ENCODE measurements at regions not wholly inside any gene's neighbourhood (a gene's known extent, or its start where the extent isn't known, plus 50 kb on each side); places are given as distances from the start of the nearest gene placed in this dataset.

GRCh38 chr6:144475411-144475810 lies 190.3 kb downstream of the UTRN start:
- H3K79me2 ChIP-seq (ENCODE audit: insufficient read depth, low read depth) = no peaks in the 10 kb centered on the region
- H3K27me3 ChIP-seq (ENCODE audit: insufficient read depth, low read depth) = no peaks in the 10 kb centered on the region
- H3K4me1 ChIP-seq (ENCODE audit: low read depth, poor library complexity, severe bottlenecking) = no peaks in the 10 kb centered on the region
- TF ChIP-seq, protein P1, sequence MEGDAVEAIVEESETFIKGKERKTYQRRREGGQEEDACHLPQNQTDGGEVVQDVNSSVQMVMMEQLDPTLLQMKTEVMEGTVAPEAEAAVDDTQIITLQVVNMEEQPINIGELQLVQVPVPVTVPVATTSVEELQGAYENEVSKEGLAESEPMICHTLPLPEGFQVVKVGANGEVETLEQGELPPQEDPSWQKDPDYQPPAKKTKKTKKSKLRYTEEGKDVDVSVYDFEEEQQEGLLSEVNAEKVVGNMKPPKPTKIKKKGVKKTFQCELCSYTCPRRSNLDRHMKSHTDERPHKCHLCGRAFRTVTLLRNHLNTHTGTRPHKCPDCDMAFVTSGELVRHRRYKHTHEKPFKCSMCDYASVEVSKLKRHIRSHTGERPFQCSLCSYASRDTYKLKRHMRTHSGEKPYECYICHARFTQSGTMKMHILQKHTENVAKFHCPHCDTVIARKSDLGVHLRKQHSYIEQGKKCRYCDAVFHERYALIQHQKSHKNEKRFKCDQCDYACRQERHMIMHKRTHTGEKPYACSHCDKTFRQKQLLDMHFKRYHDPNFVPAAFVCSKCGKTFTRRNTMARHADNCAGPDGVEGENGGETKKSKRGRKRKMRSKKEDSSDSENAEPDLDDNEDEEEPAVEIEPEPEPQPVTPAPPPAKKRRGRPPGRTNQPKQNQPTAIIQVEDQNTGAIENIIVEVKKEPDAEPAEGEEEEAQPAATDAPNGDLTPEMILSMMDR (conservative IDR thresholded peaks at IDR 0.05; ENCODE audit: low read depth, low read length) = no peak
- no peak overlapping the region for H3K27ac ChIP-seq
- H4K20me1 ChIP-seq (ENCODE audit: insufficient read depth) = no peaks in the 10 kb centered on the region
- H3K4me3 ChIP-seq (IDR thresholded peaks at IDR 0.05; ENCODE audit: insufficient read depth, low read depth, low read length) = no peak overlapping the region
- H3K4me2 ChIP-seq = no peak overlapping the region
- no peak overlapping the region for H2AFZ ChIP-seq (ENCODE audit: low read depth)
- H3K9ac ChIP-seq = no peak overlapping the region
- no peaks in the 10 kb centered on the region for H3K36me3 ChIP-seq (ENCODE audit: insufficient read depth)

DNA sequence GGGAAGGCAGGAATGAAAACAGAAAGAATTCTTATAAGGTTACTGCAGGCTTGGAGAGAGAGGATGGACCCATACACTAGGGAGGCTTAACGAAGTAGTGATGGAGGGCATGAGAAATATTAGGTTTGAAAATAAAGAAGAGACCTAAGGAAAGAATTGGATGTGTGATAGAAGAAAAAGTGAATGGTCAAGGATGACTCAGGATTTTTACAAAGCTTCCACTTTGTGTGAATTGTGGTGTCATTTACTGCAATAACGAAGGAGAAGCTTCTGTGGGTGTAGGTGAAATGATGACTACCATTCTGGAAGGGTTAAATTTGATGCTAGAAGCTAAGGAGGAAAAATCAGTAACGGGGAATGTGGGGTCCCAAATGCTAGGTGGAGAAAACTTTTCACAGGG lies 191.2 kb downstream of the UTRN start:
- Histone ChIP-seq H4K20me1 (ENCODE audit: insufficient read depth) (no peaks in the 10 kb centered on the region), H3K9ac (no peak overlapping the region), H3K4me2 (no peak overlapping the region), H3K27ac (no peak overlapping the region), H3K4me1 (ENCODE audit: low read depth, poor library complexity, severe bottlenecking) (no peaks in the 10 kb centered on the region), H2AFZ (ENCODE audit: low read depth) (no peak overlapping the region), H3K79me2 (ENCODE audit: insufficient read depth, low read depth) (no peaks in the 10 kb centered on the region), H3K4me3 (IDR thresholded peaks at IDR 0.05; ENCODE audit: insufficient read depth, low read depth, low read length) (no peak overlapping the region), H3K36me3 (ENCODE audit: insufficient read depth) (no peaks in the 10 kb centered on the region), H3K27me3 (ENCODE audit: insufficient read depth, low read depth) (no peaks in the 10 kb centered on the region)
- TF ChIP-seq, protein P1 (conservative IDR thresholded peaks at IDR 0.05; ENCODE audit: low read depth, low read length) = no peak

DNA sequence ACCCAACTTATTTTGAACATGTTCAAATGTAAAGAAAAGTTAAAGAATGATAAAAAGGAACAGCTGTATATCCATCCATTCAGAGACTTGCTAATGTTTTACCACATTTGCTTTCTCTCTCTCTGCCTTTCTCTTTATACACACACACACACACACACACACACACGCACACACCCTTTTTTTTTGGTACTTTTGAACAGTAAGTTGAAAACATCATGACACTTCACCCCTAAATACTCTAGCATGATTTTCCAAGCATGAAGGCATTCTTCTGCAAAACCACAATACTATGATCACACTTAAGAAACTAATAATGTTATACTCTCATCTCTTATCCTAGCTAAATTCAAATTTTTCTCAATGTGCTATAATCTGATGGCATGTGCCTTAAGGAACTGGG lies 192.3 kb downstream of the UTRN start:
- H3K4me1 ChIP-seq (ENCODE audit: low read depth, poor library complexity, severe bottlenecking) = no peaks in the 10 kb centered on the region
- TF ChIP-seq, protein P1 (conservative IDR thresholded peaks at IDR 0.05; ENCODE audit: low read depth, low read length) = no peak
- H2AFZ ChIP-seq (ENCODE audit: low read depth) = no peak overlapping the region
- H3K79me2 ChIP-seq (ENCODE audit: insufficient read depth, low read depth) = no peaks in the 10 kb centered on the region
- no peaks in the 10 kb centered on the region for H3K27me3 ChIP-seq (ENCODE audit: insufficient read depth, low read depth)
- H3K4me3 ChIP-seq (IDR thresholded peaks at IDR 0.05; ENCODE audit: insufficient read depth, low read depth, low read length) = no peak overlapping the region
- no peaks in the 10 kb centered on the region for H4K20me1 ChIP-seq (ENCODE audit: insufficient read depth)
- no peaks in the 10 kb centered on the region for H3K36me3 ChIP-seq (ENCODE audit: insufficient read depth)
- no peak overlapping the region for H3K27ac ChIP-seq
- no peak overlapping the region for H3K9ac ChIP-seq
- H3K4me2 ChIP-seq = no peak overlapping the region

DNA sequence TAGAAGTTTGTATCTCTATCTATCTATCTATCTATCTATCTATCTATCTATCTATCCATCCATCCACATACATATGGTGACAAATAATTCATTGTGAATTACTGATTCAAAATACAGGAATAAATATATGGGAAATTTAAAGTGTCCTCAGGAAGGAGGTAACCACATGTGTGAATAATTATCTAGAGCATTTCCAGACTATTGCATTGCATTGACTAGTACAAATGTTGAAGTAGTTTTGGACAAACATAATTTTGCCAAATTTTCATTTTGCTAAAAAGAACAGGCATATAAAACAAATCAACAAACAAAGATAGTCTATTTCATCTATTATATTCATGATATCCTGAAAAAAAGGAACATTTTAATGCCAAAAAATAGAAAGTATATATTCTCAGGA lies 192.7 kb downstream of the UTRN start:
- Histone ChIP-seq H2AFZ (ENCODE audit: low read depth) (no peak overlapping the region), H3K79me2 (ENCODE audit: insufficient read depth, low read depth) (no peaks in the 10 kb centered on the region), H3K27me3 (ENCODE audit: insufficient read depth, low read depth) (no peaks in the 10 kb centered on the region), H3K4me2 (no peak overlapping the region), H3K9ac (no peak overlapping the region), H3K4me1 (ENCODE audit: low read depth, poor library complexity, severe bottlenecking) (no peaks in the 10 kb centered on the region), H3K36me3 (ENCODE audit: insufficient read depth) (no peaks in the 10 kb centered on the region), H3K27ac (no peak overlapping the region), H3K4me3 (IDR thresholded peaks at IDR 0.05; ENCODE audit: insufficient read depth, low read depth, low read length) (no peak overlapping the region), H4K20me1 (ENCODE audit: insufficient read depth) (no peaks in the 10 kb centered on the region)
- TF ChIP-seq, protein P1 (conservative IDR thresholded peaks at IDR 0.05; ENCODE audit: low read depth, low read length) = no peak

DNA sequence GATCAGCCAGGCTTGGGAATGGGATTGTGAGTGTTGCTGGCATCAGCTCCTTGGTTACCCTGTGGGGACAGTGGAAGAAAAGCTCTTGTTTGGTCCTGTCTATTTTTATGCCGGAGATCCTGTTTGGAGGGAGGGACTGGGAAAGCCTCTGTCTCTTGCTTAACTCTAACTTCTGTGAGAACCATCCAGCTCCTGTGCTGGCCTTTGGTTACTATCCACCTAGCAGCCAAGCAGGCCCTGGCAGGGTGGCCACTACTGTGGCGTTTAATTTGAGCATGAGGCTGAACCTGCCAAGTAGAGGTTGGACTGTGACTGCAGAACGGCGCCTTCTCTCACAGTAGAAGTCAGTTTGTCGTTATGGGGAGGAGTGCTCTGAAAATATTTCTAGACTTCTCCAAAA lies 193.3 kb downstream of the UTRN start:
- Histone ChIP-seq H3K4me3 (IDR thresholded peaks at IDR 0.05; ENCODE audit: insufficient read depth, low read depth, low read length) (no peak overlapping the region), H3K27ac (no peak overlapping the region), H2AFZ (ENCODE audit: low read depth) (no peak overlapping the region), H3K9ac (no peak overlapping the region), H3K27me3 (ENCODE audit: insufficient read depth, low read depth) (no peaks in the 10 kb centered on the region), H3K4me1 (ENCODE audit: low read depth, poor library complexity, severe bottlenecking) (no peaks in the 10 kb centered on the region), H3K36me3 (ENCODE audit: insufficient read depth) (no peaks in the 10 kb centered on the region), H3K79me2 (ENCODE audit: insufficient read depth, low read depth) (no peaks in the 10 kb centered on the region), H3K4me2 (no peak overlapping the region), H4K20me1 (ENCODE audit: insufficient read depth) (no peaks in the 10 kb centered on the region)
- TF ChIP-seq, protein P1 (conservative IDR thresholded peaks at IDR 0.05; ENCODE audit: low read depth, low read length) = no peak

Data from KMS-11 (cell line).